GM21529 (cell line): ENCODE measurements at regions not wholly inside any gene's neighbourhood (a gene's known extent, or its start where the extent isn't known, plus 50 kb on each side); places are given as distances from the start of the nearest gene placed in this dataset.
"Not testable (repeated sequence)": the region's sequence is repeated elsewhere in the genome, so short reads cannot be mapped to it uniquely, and the experiment has no call there.

ENCODE experiments used
- ATAC-seq: cut with Tn5 transposase; IDR thresholded peaks from one replicate; pipeline ENCODE4 v1.9.1; 2021; ENCODE audit not compliant: unreplicated experiment

GRCh38 chr2:181737302-181737701 lies 57.0 kb upstream of the NEUROD1 start:
- not testable (repeated sequence) for ATAC-seq

DNA sequence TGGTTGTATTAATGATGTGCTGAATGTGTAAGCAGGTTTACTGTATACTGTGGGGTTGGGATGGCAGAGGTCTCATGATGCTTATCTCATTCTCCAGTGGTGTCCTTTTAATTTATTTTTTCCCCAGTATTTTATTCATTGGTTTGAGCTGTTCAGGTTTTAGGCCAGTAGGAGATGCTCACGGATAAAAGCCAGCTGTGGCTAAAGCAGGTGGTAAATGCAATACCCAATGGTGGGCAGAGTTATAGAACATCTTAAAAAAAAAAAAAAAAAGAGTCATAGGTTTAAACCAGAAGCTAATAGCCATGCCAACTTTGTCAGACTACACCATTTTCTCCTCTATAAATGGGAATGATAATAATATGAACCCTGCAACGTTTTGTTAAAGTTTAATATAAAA lies 57.8 kb upstream of the NEUROD1 start:
- ATAC-seq, result no peak

DNA sequence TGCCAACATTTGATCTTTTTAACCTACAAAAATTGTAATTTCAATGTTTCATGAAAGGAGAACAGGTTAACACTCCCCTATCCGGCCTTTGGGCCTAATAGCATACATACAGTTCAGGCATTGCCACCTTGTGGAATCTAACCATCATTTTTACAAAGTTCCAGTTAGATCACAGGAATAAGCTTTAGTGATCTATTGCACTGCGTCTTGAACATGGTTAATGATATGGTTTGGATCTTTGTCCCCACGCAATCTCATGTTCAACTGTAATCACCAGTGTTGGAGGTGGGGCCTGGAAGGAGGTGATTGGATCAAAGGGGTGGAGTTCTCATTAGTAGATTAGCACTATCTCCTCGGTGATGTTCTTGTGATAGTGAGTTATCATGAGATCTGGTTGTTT lies 58.2 kb upstream of the NEUROD1 start:
- ATAC-seq, result no peak

GRCh38 chr2:181741756-181742155 lies 61.4 kb upstream of the NEUROD1 start:
- no peak for ATAC-seq

DNA sequence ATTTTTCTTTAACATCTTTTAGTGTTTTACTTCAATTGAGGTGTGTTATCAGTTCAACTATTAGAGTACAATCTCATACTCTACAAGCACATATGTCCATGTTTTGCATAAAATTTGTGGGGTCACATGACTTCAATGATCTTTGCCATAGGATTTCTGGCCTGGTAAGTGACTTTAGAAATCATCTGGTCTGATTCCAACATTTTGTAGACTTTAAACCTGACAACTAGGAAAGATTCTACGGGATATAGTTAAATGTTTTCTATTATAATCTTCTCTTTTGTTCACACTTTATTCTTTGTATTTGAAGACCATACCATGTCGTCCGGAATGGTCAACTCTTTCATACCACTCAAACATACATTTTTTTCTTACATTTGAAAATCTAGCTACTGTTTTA lies 62.0 kb upstream of the NEUROD1 start:
- ATAC-seq, result no peak

DNA sequence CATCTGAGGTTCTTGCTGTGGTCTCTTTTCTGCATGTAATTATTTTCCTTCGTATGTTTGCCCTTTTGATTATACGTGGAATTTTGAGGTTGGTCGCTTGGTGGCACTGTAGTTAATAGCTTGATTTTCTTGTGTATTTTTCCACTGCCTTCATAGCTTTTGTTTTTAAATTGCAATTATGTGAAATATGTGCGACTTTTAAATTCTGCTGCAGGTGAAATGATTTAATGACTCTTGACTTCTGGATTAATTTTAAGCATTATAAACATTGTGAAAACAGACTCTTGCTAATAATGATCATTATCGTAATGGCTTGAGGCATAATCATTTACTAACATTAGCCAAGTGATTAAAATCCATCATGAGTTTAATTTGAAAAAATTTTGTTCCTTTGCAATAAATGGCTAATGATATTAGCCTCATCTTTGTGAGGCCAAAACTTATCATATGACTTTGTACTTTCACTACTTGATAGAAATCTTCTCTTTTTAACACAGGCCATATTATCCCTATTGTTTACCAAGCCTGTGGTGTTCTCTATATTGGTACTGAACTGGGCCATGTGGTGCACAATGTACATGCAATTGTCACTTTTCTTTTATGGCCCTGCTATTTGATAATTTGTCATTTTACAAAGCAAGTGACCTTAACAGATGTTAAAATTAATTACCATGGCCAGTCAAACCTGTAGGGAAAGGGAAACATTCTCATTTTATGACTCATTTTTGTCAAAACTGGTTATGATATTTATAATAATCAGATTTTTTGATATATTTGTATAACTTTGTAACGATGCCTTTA lies 62.8 kb upstream of the NEUROD1 start:
- ATAC-seq, result peak; percentile 66

GRCh38 chr2:181743723-181744031 lies 63.4 kb upstream of the NEUROD1 start:
- no peak for ATAC-seq

DNA sequence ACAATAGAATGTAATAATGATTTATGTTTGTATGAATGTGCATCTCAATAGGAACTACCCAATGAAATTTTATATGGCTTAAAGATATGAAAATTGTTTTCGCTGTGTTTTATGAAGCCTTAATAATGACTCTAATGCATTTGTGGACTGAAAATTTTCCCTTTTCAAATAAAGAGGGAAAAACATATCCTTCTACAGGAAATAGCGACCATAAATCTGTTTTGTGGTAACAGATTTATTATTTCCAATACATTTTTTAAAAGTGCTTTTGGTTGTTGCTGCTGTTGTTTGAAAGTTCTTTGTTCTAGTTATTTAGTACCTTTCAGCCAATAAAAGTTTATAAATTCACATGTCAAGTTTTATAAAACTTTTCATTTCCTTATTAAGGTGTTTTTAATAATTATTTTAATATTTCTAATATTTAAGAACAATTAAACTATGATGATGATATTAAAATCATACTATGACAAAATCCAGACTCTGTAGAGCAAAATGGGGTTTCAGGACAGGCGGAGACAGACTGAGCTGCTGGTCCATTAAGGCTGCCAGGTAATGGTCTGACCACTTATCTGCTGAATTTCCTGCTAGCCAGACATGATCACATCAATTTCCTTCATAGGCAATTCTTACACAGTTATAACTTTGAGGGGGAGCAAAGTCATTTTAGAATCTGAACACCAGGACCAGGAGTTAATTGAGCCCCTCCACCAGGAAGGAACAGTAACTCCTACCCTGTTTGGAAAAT lies 65.7 kb upstream of the NEUROD1 start:
- no peak for ATAC-seq

DNA sequence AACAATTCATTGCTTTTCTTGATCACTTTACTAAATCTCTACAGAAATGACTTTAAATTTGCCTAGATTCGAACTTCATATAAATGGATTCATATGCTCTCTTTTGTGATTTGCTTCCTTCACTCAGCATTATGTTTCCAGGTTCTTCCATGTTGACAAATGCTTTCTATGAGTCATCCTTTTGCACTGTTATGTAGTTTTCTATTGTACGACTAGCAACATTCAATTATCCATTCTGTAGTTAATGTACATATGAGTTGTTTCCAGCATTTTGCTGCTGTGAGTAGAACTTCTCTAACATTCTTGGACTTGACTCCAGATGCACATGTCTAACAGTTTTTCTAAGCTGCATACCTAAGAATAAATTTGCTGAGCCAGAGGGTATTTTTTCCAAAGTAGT lies 66.5 kb upstream of the NEUROD1 start:
- no peak for ATAC-seq

- ATAC-seq, result no peak
Measured at GRCh38 chr2:181750305-181750704, 70.0 kb upstream of the NEUROD1 start.

DNA sequence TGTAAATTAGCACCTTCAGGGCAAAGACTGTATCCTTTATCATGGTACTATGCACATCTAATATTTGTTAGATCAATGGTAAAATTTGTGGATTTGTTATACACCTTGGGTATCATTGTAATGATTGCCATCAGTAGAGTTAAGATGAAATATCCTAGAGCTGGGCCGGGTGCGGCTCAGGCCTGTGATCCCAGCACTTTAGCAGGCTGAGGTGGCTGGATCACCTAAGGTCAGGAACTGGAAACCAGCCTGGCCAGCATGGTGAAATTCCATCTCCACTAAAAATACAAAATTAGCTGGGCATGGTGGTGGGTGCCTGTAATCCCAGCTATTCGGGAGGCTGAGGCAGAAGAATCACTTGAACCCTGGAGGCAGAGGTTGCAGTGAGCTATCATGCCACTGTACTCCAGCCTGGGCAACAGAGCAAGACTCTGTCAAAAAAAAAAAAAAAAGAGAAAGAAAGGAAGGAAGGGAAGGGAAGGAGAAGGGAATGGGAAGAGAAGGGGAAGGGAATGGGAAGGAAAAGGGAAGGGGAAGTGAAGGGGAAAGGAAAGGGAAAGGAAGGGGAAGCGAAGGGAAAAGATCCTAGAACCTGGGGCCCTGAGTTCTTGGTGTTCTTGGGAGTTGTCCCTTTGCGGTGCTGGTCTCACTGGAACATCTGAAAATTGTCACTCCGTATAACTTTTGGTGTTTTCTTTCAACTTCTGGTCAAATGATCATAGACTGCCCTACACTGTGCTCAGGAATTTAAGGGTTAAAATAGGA lies 71.1 kb upstream of the NEUROD1 start:
- ATAC-seq, result no peak

DNA sequence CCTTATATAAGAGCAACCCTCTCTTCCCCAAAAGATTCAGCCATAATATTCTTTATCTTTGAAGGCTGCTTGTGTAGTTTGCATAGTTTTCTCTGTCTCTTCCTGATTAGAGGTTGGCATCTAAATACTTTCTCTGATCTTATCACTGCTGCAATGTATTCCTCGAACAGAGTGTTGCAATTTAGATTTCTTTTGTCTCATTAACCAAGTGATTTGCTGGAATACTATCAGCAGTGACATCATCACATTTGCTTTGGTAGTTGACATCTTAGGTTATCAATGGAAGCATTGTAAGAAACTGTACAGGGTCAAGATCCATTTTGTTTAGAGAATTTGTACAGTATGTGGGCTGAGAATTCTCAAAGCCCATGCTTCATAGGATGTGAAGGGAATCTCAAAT lies 72.0 kb upstream of the NEUROD1 start:
- ATAC-seq, result no peak

- no peak for ATAC-seq
Measured at GRCh38 chr2:181753686-181754085, 73.4 kb upstream of the NEUROD1 start.

- ATAC-seq, result no peak
Measured at GRCh38 chr2:181754105-181754504, 73.8 kb upstream of the NEUROD1 start.

DNA sequence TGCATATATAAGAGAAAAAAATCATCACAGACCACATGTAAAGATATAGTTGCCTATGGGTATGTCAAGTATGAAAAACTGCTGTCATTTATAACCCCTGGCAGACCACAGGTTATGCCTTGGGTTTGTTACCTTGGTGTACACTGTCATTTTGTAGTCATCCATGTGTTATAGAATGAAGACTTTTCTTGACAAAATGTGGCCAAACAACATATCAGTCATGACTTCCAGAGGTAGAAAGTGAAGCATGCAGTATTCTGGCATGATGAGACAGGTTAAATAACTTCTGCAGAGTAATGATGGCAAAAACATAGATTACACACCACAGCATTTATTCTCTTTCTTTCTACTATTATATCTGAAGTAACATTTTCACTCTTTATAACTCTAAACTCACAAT lies 74.9 kb upstream of the NEUROD1 start:
- ATAC-seq, result no peak

- ATAC-seq, result no peak
Measured at GRCh38 chr2:181760521-181760920, 80.2 kb upstream of the NEUROD1 start.

- no peak for ATAC-seq
Measured at GRCh38 chr2:181761175-181761574, 80.9 kb upstream of the NEUROD1 start.

GRCh38 chr2:181762000-181762399 lies 81.7 kb upstream of the NEUROD1 start:
- no peak for ATAC-seq

- no peak for ATAC-seq
Measured at GRCh38 chr2:181762848-181763247, 82.5 kb upstream of the NEUROD1 start.

DNA sequence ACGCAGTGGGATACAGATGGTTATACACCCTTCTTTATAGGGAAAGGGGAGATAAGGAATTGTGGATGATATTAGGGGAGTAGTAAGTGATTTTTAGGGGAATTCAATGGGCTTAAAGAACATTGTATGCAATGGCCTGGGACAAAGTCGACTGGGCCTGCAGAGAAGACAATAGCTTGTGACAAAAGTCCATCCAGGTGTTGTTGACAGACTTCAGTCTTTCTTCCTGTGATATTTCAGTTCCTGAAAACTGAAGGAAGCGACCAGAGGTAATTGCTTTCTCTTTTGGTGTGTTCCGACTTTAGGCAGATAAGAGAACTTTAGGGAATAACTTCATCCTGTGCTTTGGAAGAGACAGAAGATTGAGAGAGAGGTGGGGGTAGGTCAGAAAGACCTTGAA lies 83.1 kb upstream of the NEUROD1 start:
- no peak for ATAC-seq

- no peak for ATAC-seq
Measured at GRCh38 chr2:181764095-181764963, 84.0 kb upstream of the NEUROD1 start.
